ENCODE measurements at regions not wholly inside any gene's neighbourhood (a gene's known extent, or its start where the extent isn't known, plus 50 kb on each side); places are given as distances from the start of the nearest gene placed in this dataset.

GRCh38 chr10:33065111-33065510 lies 107.1 kb upstream of the ITGB1 start:
- TF ChIP-seq JUND (IDR thresholded peaks at IDR 0.05) (no peak), HNF4A (conservative IDR thresholded peaks at IDR 0.05) (no peak), FOXA1 (IDR thresholded peaks at IDR 0.05) (no peak), RXRA (IDR thresholded peaks at IDR 0.05) (no peak), SP1 (IDR thresholded peaks at IDR 0.05) (no peak), NR2F2 (IDR thresholded peaks at IDR 0.05) (no peak), HNF4G (IDR thresholded peaks at IDR 0.05) (no peak), ATF3 (IDR thresholded peaks at IDR 0.05) (no peak), RAD21 (IDR thresholded peaks at IDR 0.05) (no peak), YY1 (IDR thresholded peaks at IDR 0.05) (no peak), FOXA2 (IDR thresholded peaks at IDR 0.05) (no peak), GABPA (IDR thresholded peaks at IDR 0.05 in 1 of 2, conservative IDR thresholded peaks at IDR 0.05 in 1 of 2) (no peak), EGR1 (IDR thresholded peaks at IDR 0.05; ENCODE audit: low read depth in 2 of 2) (no peak), TAF1 (conservative IDR thresholded peaks at IDR 0.05) (no peak)
- TF ChIP-seq, protein P1, sequence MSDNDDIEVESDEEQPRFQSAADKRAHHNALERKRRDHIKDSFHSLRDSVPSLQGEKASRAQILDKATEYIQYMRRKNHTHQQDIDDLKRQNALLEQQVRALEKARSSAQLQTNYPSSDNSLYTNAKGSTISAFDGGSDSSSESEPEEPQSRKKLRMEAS (IDR thresholded peaks at IDR 0.05) = no peak
- TF ChIP-seq, protein P2, sequence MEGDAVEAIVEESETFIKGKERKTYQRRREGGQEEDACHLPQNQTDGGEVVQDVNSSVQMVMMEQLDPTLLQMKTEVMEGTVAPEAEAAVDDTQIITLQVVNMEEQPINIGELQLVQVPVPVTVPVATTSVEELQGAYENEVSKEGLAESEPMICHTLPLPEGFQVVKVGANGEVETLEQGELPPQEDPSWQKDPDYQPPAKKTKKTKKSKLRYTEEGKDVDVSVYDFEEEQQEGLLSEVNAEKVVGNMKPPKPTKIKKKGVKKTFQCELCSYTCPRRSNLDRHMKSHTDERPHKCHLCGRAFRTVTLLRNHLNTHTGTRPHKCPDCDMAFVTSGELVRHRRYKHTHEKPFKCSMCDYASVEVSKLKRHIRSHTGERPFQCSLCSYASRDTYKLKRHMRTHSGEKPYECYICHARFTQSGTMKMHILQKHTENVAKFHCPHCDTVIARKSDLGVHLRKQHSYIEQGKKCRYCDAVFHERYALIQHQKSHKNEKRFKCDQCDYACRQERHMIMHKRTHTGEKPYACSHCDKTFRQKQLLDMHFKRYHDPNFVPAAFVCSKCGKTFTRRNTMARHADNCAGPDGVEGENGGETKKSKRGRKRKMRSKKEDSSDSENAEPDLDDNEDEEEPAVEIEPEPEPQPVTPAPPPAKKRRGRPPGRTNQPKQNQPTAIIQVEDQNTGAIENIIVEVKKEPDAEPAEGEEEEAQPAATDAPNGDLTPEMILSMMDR (IDR thresholded peaks at IDR 0.05; ENCODE audit: low read depth, low read length, missing input control) = no peak
- TF ChIP-seq, protein P3, sequence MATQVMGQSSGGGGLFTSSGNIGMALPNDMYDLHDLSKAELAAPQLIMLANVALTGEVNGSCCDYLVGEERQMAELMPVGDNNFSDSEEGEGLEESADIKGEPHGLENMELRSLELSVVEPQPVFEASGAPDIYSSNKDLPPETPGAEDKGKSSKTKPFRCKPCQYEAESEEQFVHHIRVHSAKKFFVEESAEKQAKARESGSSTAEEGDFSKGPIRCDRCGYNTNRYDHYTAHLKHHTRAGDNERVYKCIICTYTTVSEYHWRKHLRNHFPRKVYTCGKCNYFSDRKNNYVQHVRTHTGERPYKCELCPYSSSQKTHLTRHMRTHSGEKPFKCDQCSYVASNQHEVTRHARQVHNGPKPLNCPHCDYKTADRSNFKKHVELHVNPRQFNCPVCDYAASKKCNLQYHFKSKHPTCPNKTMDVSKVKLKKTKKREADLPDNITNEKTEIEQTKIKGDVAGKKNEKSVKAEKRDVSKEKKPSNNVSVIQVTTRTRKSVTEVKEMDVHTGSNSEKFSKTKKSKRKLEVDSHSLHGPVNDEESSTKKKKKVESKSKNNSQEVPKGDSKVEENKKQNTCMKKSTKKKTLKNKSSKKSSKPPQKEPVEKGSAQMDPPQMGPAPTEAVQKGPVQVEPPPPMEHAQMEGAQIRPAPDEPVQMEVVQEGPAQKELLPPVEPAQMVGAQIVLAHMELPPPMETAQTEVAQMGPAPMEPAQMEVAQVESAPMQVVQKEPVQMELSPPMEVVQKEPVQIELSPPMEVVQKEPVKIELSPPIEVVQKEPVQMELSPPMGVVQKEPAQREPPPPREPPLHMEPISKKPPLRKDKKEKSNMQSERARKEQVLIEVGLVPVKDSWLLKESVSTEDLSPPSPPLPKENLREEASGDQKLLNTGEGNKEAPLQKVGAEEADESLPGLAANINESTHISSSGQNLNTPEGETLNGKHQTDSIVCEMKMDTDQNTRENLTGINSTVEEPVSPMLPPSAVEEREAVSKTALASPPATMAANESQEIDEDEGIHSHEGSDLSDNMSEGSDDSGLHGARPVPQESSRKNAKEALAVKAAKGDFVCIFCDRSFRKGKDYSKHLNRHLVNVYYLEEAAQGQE (IDR thresholded peaks at IDR 0.05) = no peak
- TF ChIP-seq, protein P4, sequence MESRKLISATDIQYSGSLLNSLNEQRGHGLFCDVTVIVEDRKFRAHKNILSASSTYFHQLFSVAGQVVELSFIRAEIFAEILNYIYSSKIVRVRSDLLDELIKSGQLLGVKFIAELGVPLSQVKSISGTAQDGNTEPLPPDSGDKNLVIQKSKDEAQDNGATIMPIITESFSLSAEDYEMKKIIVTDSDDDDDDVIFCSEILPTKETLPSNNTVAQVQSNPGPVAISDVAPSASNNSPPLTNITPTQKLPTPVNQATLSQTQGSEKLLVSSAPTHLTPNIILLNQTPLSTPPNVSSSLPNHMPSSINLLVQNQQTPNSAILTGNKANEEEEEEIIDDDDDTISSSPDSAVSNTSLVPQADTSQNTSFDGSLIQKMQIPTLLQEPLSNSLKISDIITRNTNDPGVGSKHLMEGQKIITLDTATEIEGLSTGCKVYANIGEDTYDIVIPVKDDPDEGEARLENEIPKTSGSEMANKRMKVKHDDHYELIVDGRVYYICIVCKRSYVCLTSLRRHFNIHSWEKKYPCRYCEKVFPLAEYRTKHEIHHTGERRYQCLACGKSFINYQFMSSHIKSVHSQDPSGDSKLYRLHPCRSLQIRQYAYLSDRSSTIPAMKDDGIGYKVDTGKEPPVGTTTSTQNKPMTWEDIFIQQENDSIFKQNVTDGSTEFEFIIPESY (IDR thresholded peaks at IDR 0.05) = no peak
- Histone ChIP-seq H3K9ac (ENCODE audit: low read depth in 1 of 2, low read length in 2 of 2) (no peak overlapping the region), H3K9me3 (ENCODE audit: control insufficient read depth in 4 of 4, low read length in 3 of 4) (no peaks in the 10 kb centered on the region), H3K4me1 (ENCODE audit: control insufficient read depth in 4 of 4, insufficient read depth in 4 of 4, low read length in 3 of 4) (no peaks in the 10 kb centered on the region), H3K27me3 (ENCODE audit: control insufficient read depth in 4 of 4, insufficient read depth in 4 of 4, low read length in 3 of 4) (no peaks in the 10 kb centered on the region), H3K36me3 (ENCODE audit: control insufficient read depth in 4 of 4, insufficient read depth in 3 of 4, low read depth in 1 of 4, low read length in 3 of 4) (no peaks in the 10 kb centered on the region), H3K4me3 (ENCODE audit: low read depth in 1 of 3, low read length in 3 of 3) (no peak overlapping the region), H3K27ac (ENCODE audit: low read depth in 1 of 2, low read length in 2 of 2) (no peak overlapping the region)
- DNase-seq (ENCODE audit: low spot score) = no peak
- WGBS = 61% methylated on average over 1 of the region's 1 CpG

All from liver (tissue), 8 donors.